Memory B cell (primary cell): ENCODE measurements at regions not wholly inside any gene's neighbourhood (a gene's known extent, or its start where the extent isn't known, plus 50 kb on each side); places are given as distances from the start of the nearest gene placed in this dataset.

ENCODE experiments used
- ATAC-seq: fragments of 150-1000 bp; cut with Tn5 transposase; 2 replicates; pipeline ENCODE4 v1.10.0; 2021; ENCODE audit warnings: low read depth, mild to moderate bottlenecking, moderate library complexity
- DNase-seq, 2 donors: peaks; one replicate each; pipeline ENCODE4 v3.0.0; 2022; ENCODE audit warnings: low spot score in 2 of 2
- H3K27ac Mint-ChIP-seq: one replicate; pipeline ENCODE4 v1.8.0; 2022; ENCODE audit warnings: mild to moderate bottlenecking, moderate library complexity, mixed read lengths
- H3K27me3 Mint-ChIP-seq: one replicate; pipeline ENCODE4 v1.8.0; 2022; ENCODE audit warnings: mixed read lengths
- H3K36me3 Mint-ChIP-seq: one replicate; pipeline ENCODE4 v1.8.0; 2022; ENCODE audit warnings: mild to moderate bottlenecking, mixed read lengths
- H3K4me1 Mint-ChIP-seq: one replicate; pipeline ENCODE4 v1.8.0; 2022; ENCODE audit warnings: mixed read lengths
- H3K4me3 Mint-ChIP-seq: one replicate; pipeline ENCODE4 v1.8.0; 2022; ENCODE audit warnings: mild to moderate bottlenecking, moderate library complexity, mixed read lengths
- H3K9me3 Mint-ChIP-seq: one replicate; pipeline ENCODE4 v1.8.0; 2022; ENCODE audit warnings: mixed read lengths

- DNase-seq: no peak
- H3K36me3 Mint-ChIP-seq: no peaks in the 10 kb centered on the region
- H3K4me1 Mint-ChIP-seq: peaks cover 6% of the 10 kb centered on the region
- H3K27ac Mint-ChIP-seq: no peak overlapping the region
- H3K27me3 Mint-ChIP-seq: no peaks in the 10 kb centered on the region
- H3K9me3 Mint-ChIP-seq: no peaks in the 10 kb centered on the region
- H3K4me3 Mint-ChIP-seq: no peak overlapping the region
- no peak for ATAC-seq
Observed at GRCh38 chr7:24034251-24034650, 249.7 kb upstream of the NPY start.

DNA sequence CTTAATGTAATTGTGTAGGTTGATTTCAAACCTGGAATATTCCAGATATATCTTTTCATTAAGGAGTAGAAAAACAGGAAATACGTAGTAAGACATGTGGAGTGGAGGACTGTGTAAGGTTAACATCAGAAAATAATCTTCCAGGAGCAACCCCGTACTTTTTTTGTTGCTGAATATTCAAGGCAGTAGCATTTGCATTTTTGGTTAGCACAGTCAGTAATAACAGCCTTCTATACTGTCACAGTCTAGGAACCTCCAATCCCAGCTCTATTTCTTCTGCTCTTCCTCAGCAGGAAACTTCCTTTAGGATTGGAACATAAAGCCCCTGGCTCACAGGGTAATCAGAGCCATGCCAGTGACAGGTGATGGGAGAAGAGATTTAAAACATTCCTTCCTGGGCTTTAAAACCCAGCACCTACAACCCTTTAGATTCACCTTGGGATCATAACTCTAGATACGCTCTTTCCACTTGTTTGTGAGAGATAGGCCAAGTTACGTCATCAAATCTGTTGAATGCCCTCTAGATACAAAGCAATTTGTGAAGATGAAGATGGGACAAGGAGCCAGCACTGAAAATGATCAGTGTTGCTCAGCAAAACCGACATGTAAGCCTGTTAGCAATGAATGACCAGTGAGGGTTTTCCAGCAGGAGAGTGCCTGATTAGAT is 248.5 kb upstream of the NPY start:
- DNase-seq (no peak), ATAC-seq (no peak)
- H3K4me3 Mint-ChIP-seq: no peak overlapping the region
- H3K27me3 Mint-ChIP-seq: peaks cover 2% of the 10 kb centered on the region
- H3K36me3 Mint-ChIP-seq: no peaks in the 10 kb centered on the region
- H3K4me1 Mint-ChIP-seq: peaks cover 6% of the 10 kb centered on the region
- H3K27ac Mint-ChIP-seq: no peak overlapping the region
- no peaks in the 10 kb centered on the region for H3K9me3 Mint-ChIP-seq

DNA sequence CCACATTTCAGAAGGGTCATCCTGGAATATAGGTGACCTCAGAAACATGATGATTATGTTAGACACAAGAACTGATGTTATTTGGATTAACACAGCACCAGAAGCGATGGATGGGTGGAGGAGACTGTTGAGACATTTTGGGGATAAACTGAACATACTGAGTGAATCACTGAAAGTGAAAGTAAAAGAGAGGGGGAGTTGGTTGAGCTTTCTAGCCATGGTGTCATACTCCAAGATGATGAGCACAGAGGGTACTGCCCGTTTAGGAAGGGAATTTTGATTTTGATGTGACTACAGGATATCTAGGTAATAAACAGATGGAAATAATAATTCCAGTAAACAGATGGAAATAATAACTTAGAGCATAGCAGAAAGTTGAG is 248.0 kb upstream of the NPY start:
- Mint-ChIP-seq H3K27me3 (peaks cover 2% of the 10 kb centered on the region), H3K4me1 (peaks cover 6% of the 10 kb centered on the region), H3K9me3 (no peaks in the 10 kb centered on the region), H3K36me3 (no peaks in the 10 kb centered on the region), H3K27ac (no peak overlapping the region), H3K4me3 (no peak overlapping the region)
- DNase-seq (no peak), ATAC-seq (no peak)

DNA sequence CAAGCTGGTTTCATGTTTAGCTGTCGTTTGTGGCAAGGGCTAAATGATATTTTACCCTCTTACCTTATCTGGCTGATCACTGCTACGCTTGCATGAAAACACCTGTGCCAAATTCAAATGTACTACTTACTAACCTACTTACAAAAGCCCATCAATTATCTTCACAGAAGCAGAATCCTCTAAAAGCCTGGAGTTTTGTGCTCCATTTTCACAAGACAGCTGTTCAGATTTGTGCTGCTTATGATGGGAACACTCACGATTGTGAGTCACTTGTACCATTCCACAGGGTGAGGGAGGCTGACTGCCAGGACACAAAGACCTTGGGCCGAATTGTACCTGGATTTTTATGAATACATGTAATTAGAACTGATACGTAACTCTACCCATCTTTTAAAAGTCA is 245.0 kb upstream of the NPY start:
- Mint-ChIP-seq H3K4me3 (no peak overlapping the region), H3K36me3 (no peaks in the 10 kb centered on the region), H3K27ac (no peak overlapping the region), H3K9me3 (no peaks in the 10 kb centered on the region), H3K4me1 (peaks cover 6% of the 10 kb centered on the region), H3K27me3 (peaks cover 2% of the 10 kb centered on the region)
- ATAC-seq: no peak
- no peak for DNase-seq

GRCh38 chr7:24039991-24040624 is 243.9 kb upstream of the NPY start:
- Mint-ChIP-seq H3K36me3 (no peaks in the 10 kb centered on the region), H3K4me3 (no peak overlapping the region), H3K4me1 (peaks cover 6% of the 10 kb centered on the region), H3K27ac (no peak overlapping the region), H3K9me3 (peaks cover 3% of the 10 kb centered on the region), H3K27me3 (peaks cover 5% of the 10 kb centered on the region)
- DNase-seq (no peak), ATAC-seq (no peak)

GRCh38 chr7:24042028-24042427 is 242.0 kb upstream of the NPY start:
- Mint-ChIP-seq H3K27me3 (peaks cover 5% of the 10 kb centered on the region), H3K9me3 (peaks cover 3% of the 10 kb centered on the region), H3K27ac (no peak overlapping the region), H3K4me1 (no peaks in the 10 kb centered on the region), H3K4me3 (no peak overlapping the region), H3K36me3 (no peaks in the 10 kb centered on the region)
- no peak for ATAC-seq
- DNase-seq: no peak

GRCh38 chr7:24049296-24049695 is 234.7 kb upstream of the NPY start:
- Mint-ChIP-seq H3K4me1 (no peaks in the 10 kb centered on the region), H3K27ac (no peak overlapping the region), H3K9me3 (peaks cover 4% of the 10 kb centered on the region), H3K4me3 (no peak overlapping the region), H3K27me3 (peaks cover 9% of the 10 kb centered on the region), H3K36me3 (no peaks in the 10 kb centered on the region)
- no peak for DNase-seq
- no peak for ATAC-seq

GRCh38 chr7:24050991-24051560 is 232.9 kb upstream of the NPY start:
- H3K4me3 Mint-ChIP-seq: no peak overlapping the region
- peaks cover 6% of the 10 kb centered on the region for H3K27me3 Mint-ChIP-seq
- no peaks in the 10 kb centered on the region for H3K36me3 Mint-ChIP-seq
- H3K27ac Mint-ChIP-seq: no peak overlapping the region
- H3K4me1 Mint-ChIP-seq: no peaks in the 10 kb centered on the region
- no peak for ATAC-seq
- peaks cover 1% of the 10 kb centered on the region for H3K9me3 Mint-ChIP-seq
- DNase-seq: no peak

DNA sequence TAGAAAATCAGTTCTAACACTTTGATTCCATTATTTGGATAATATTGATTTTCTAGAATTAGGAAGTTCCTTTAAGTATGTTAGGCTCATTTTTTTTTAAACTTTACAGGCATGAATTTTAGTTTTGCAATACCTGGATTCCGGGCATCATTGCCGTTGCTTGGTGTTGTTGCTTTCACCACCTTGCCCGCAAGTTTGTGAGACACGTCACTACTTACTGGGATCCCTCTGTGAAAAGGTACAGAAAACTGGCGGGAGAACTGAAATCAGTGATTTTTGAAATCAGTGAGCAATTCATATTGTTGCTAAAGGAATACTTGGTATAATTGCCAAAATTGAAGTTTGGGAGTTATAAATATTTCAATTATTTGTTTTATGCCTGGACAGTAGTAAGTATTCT is 232.3 kb upstream of the NPY start:
- Mint-ChIP-seq H3K36me3 (no peaks in the 10 kb centered on the region), H3K4me3 (no peak overlapping the region), H3K27ac (no peak overlapping the region), H3K9me3 (peaks cover 1% of the 10 kb centered on the region), H3K4me1 (no peaks in the 10 kb centered on the region), H3K27me3 (peaks cover 6% of the 10 kb centered on the region)
- ATAC-seq (no peak), DNase-seq (no peak)

- Mint-ChIP-seq H3K36me3 (no peaks in the 10 kb centered on the region), H3K27me3 (peaks cover 6% of the 10 kb centered on the region), H3K9me3 (peaks cover 1% of the 10 kb centered on the region), H3K27ac (no peak overlapping the region), H3K4me3 (no peak overlapping the region), H3K4me1 (no peaks in the 10 kb centered on the region)
- DNase-seq: no peak
- no peak for ATAC-seq
Observed at GRCh38 chr7:24052572-24053260, 231.3 kb upstream of the NPY start.

DNA sequence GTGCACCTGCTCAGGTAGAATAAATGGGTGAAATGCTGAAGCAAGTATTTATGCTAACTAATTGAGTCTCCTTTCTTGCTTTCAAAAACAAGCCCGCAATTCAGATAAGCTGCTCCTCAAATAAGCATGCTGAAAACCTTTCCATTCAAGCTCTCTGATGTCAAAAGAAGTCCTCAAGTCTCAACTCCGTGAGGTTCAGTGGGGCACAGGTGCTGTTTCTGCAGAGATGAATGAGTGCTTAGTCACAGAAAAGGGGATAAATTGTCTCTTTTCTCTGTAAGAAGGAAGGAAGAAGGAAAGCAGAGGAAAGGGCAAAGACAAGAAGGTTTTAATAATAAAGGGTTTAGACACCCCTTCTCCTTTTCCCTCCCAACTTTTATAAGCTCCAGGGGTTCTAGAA is 229.8 kb upstream of the NPY start:
- Mint-ChIP-seq H3K27me3 (peaks cover 6% of the 10 kb centered on the region), H3K27ac (no peak overlapping the region), H3K4me1 (no peaks in the 10 kb centered on the region), H3K9me3 (no peaks in the 10 kb centered on the region), H3K4me3 (no peak overlapping the region), H3K36me3 (no peaks in the 10 kb centered on the region)
- no peak for ATAC-seq
- DNase-seq: no peak

GRCh38 chr7:24057243-24057642 is 226.7 kb upstream of the NPY start:
- DNase-seq (no peak), ATAC-seq (no peak)
- Mint-ChIP-seq H3K36me3 (no peaks in the 10 kb centered on the region), H3K27me3 (peaks cover 7% of the 10 kb centered on the region), H3K27ac (no peak overlapping the region), H3K4me1 (no peaks in the 10 kb centered on the region), H3K9me3 (no peaks in the 10 kb centered on the region), H3K4me3 (no peak overlapping the region)

DNA sequence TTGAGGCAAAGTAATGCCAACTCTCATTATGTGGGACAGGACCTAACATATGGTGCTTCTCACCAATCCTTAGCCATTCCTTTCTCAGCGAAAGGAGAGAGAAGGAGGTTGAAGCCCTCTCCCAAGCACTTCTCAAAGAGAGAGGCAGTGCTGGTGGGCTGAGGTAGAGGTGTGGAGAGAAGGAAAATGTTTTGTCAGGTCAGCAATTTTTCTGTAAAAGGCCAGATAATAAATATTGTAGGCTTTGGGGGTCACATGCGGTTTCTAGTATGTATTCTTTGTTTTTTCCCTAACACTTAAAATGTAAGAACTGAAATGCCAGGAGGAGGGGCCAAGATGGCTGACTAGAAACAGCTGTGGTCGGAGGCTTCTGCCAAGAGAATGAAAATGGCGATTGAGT is 225.0 kb upstream of the NPY start:
- H3K4me1 Mint-ChIP-seq: no peaks in the 10 kb centered on the region
- H3K4me3 Mint-ChIP-seq: no peak overlapping the region
- H3K36me3 Mint-ChIP-seq: no peaks in the 10 kb centered on the region
- no peak overlapping the region for H3K27ac Mint-ChIP-seq
- no peak for DNase-seq
- ATAC-seq: no peak
- peaks cover 5% of the 10 kb centered on the region for H3K27me3 Mint-ChIP-seq
- H3K9me3 Mint-ChIP-seq: no peaks in the 10 kb centered on the region

GRCh38 chr7:24059775-24060174 is 224.2 kb upstream of the NPY start:
- ATAC-seq (no peak), DNase-seq (no peak)
- H3K4me1 Mint-ChIP-seq: no peaks in the 10 kb centered on the region
- H3K36me3 Mint-ChIP-seq: no peaks in the 10 kb centered on the region
- H3K27ac Mint-ChIP-seq: no peak overlapping the region
- H3K27me3 Mint-ChIP-seq: peaks cover 5% of the 10 kb centered on the region
- H3K9me3 Mint-ChIP-seq: no peaks in the 10 kb centered on the region
- no peak overlapping the region for H3K4me3 Mint-ChIP-seq
